K562 (cell line): ENCODE measurements at regions not wholly inside any gene's neighbourhood (a gene's known extent, or its start where the extent isn't known, plus 50 kb on each side); places are given as distances from the start of the nearest gene placed in this dataset.

Source experiments
- ARID2 ChIP-seq: fragments of 450-650 bp; IDR thresholded peaks from 2 replicates; pipeline ENCODE4 v1.6.1; 2017; ENCODE audit warnings: antibody characterized with exemption, mild to moderate bottlenecking
- BRF1 ChIP-seq: IDR thresholded peaks from 3 replicates; pipeline ENCODE4 v1.6.1; 2011; ENCODE audit warnings: borderline replicate concordance, mild to moderate bottlenecking; ENCODE audit not compliant: insufficient read length; ENCODE audit errors: extremely low read depth
- CC2D1A ChIP-seq: fragments of 450-650 bp; IDR thresholded peaks from 2 replicates; pipeline ENCODE4 v1.6.1; 2017; ENCODE audit warnings: mild to moderate bottlenecking
- CEBPB ChIP-seq: fragments of 450-650 bp; IDR thresholded peaks from 2 replicates; pipeline ENCODE4 v1.6.1; 2016; ENCODE audit warnings: missing genetic modification characterization, missing compliant biosample characterization
- FOXK2 ChIP-seq, 2 experiments: fragments of 450-650 bp; IDR thresholded peaks in 1 of 2; conservative IDR thresholded peaks in 1 of 2; 2 replicates each; pipeline ENCODE4 v1.6.1; 2016; ENCODE audit warnings: low read depth in 2 of 2, mild to moderate bottlenecking in 1 of 2
- GABPA ChIP-seq: fragments of 200-800 bp; sonication (Bioruptor generic); conservative IDR thresholded peaks from 2 replicates; pipeline ENCODE4 v1.6.1; 2016; ENCODE audit warnings: low read depth, missing genetic modification characterization, missing compliant biosample characterization
- ID3 ChIP-seq, 2 experiments: fragments of 250-450 bp in 1 of 2; fragments of 450-650 bp in 1 of 2; sonication (Bioruptor Pico) in 1 of 2; IDR thresholded peaks; 2 replicates each; pipeline versions ENCODE4 v1.6.1 to v1.8.0; 2016 to 2021; ENCODE audit warnings: mild to moderate bottlenecking in 2 of 2, moderate library complexity in 2 of 2, missing compliant biosample characterization in 1 of 2, missing genetic modification characterization in 1 of 2
- KHSRP ChIP-seq: fragments of 450-650 bp; IDR thresholded peaks from 2 replicates; pipeline ENCODE4 v1.6.1; 2017
- KLF16 ChIP-seq: IDR thresholded peaks from 2 replicates; pipeline ENCODE4 v1.6.1; 2016; ENCODE audit warnings: antibody characterized with exemption
- MAFF ChIP-seq: IDR thresholded peaks from 2 replicates; pipeline ENCODE4 v1.6.1; 2012; ENCODE audit warnings: low read length, improper control_type of control experiment
- MAFG ChIP-seq: fragments of 450-650 bp; conservative IDR thresholded peaks from 2 replicates; pipeline ENCODE4 v1.6.1; 2016; ENCODE audit warnings: missing genetic modification characterization, missing compliant biosample characterization
- MIER1 ChIP-seq: fragments of 450-650 bp; IDR thresholded peaks from 2 replicates; pipeline ENCODE4 v1.6.1; 2016; ENCODE audit warnings: antibody characterized with exemption, mild to moderate bottlenecking, low read depth
- MLLT1 ChIP-seq, 2 experiments: fragments of 450-650 bp; IDR thresholded peaks; 2 replicates each; pipeline ENCODE4 v1.6.1; 2016
- SAFB ChIP-seq: fragments of 200-400 bp; formaldehyde crosslinking; IDR thresholded peaks from 2 replicates; pipeline ENCODE4 v1.6.1; 2017; ENCODE audit warnings: low read depth, low read length, borderline replicate concordance
- SMARCA4 ChIP-seq: fragments of 450-650 bp; IDR thresholded peaks from 2 replicates; pipeline ENCODE4 v1.6.1; 2016
- SMC3 ChIP-seq: conservative IDR thresholded peaks from 2 replicates; pipeline ENCODE4 v1.6.1; 2011; ENCODE audit warnings: low read depth, low read length, improper control_type of control experiment; ENCODE audit not compliant: insufficient read depth
- SPI1 ChIP-seq: IDR thresholded peaks from 2 replicates; pipeline ENCODE4 v1.6.1; 2011; ENCODE audit warnings: low read depth, low read length, control low read depth, borderline replicate concordance
- SRF ChIP-seq, 2 experiments: fragments of 250-450, 450-650 bp in 1 of 2; sonication (Bioruptor Pico) in 1 of 2; sonication (generic) in 1 of 2; formaldehyde crosslinking; IDR thresholded peaks; 2 replicates each; pipeline versions ENCODE4 v1.5.0 to v1.5.1; 2020 to 2022; ENCODE audit warnings: mild to moderate bottlenecking in 1 of 2, missing genetic modification reagents in 1 of 2
- ZBTB17 ChIP-seq: fragments of 450-650 bp; formaldehyde crosslinking; IDR thresholded peaks from 2 replicates; pipeline ENCODE4 v1.4.0; 2020; ENCODE audit warnings: mild to moderate bottlenecking
- ZC3H11A ChIP-seq: IDR thresholded peaks from 2 replicates; pipeline ENCODE4 v1.6.1; 2012; ENCODE audit warnings: low read depth, low read length, improper control_type of control experiment
- ZNF174 ChIP-seq: fragments of 250-450 bp; sonication (Bioruptor Pico); IDR thresholded peaks from 2 replicates; pipeline ENCODE4 v1.4.0; 2020; ENCODE audit warnings: mild to moderate bottlenecking
- ZNF316 ChIP-seq: fragments of 450-650 bp; IDR thresholded peaks from 2 replicates; pipeline ENCODE4 v1.6.1; 2016
- TF ChIP-seq, protein P1 (sequence below), 2 experiments: IDR thresholded peaks; 2 replicates each; pipeline ENCODE4 v1.6.1; 2012; ENCODE audit warnings: improper control_type of control experiment in 2 of 2, low read depth in 2 of 2, low read length in 2 of 2, borderline replicate concordance in 1 of 2
- TF ChIP-seq, protein P2 (sequence below): sonication (generic); formaldehyde crosslinking; IDR thresholded peaks from 2 replicates; pipeline ENCODE4 v1.8.1; 2023; ENCODE audit warnings: mild to moderate bottlenecking, missing genetic modification reagents

- TF ChIP-seq, protein P1, sequence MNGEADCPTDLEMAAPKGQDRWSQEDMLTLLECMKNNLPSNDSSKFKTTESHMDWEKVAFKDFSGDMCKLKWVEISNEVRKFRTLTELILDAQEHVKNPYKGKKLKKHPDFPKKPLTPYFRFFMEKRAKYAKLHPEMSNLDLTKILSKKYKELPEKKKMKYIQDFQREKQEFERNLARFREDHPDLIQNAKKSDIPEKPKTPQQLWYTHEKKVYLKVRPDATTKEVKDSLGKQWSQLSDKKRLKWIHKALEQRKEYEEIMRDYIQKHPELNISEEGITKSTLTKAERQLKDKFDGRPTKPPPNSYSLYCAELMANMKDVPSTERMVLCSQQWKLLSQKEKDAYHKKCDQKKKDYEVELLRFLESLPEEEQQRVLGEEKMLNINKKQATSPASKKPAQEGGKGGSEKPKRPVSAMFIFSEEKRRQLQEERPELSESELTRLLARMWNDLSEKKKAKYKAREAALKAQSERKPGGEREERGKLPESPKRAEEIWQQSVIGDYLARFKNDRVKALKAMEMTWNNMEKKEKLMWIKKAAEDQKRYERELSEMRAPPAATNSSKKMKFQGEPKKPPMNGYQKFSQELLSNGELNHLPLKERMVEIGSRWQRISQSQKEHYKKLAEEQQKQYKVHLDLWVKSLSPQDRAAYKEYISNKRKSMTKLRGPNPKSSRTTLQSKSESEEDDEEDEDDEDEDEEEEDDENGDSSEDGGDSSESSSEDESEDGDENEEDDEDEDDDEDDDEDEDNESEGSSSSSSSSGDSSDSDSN (IDR thresholded peaks at IDR 0.05; ENCODE audit: borderline replicate concordance in 1 of 2, low read depth in 2 of 2, low read length in 2 of 2): 0 out of 4 replicates have a peak, but pooled peaks of 1 of the 2 experiments have one; percentile 23
- 0 out of 2 replicates have a peak, but pooled peaks have one; percentile 13 for TF ChIP-seq KLF16
- no peak for TF ChIP-seq KHSRP
- TF ChIP-seq SRF (CRISPR knock-in tag; IDR thresholded peaks at IDR 0.05): no peak
- TF ChIP-seq ZC3H11A: no peak
- TF ChIP-seq, protein P2, sequence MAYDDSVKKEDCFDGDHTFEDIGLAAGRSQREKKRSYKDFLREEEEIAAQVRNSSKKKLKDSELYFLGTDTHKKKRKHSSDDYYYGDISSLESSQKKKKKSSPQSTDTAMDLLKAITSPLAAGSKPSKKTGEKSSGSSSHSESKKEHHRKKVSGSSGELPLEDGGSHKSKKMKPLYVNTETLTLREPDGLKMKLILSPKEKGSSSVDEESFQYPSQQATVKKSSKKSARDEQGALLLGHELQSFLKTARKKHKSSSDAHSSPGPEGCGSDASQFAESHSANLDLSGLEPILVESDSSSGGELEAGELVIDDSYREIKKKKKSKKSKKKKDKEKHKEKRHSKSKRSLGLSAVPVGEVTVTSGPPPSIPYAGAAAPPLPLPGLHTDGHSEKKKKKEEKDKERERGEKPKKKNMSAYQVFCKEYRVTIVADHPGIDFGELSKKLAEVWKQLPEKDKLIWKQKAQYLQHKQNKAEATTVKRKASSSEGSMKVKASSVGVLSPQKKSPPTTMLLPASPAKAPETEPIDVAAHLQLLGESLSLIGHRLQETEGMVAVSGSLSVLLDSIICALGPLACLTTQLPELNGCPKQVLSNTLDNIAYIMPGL (CRISPR knock-in tag): no peak
- no peak for TF ChIP-seq FOXK2 (conservative IDR thresholded peaks at IDR 0.05 in 1 of 2, IDR thresholded peaks at IDR 0.05 in 1 of 2; ENCODE audit: low read depth in 2 of 2)
- TF ChIP-seq MAFG: peak; percentile 90
- no peak for TF ChIP-seq ID3 (CRISPR knock-in tag; IDR thresholded peaks at IDR 0.05)
- TF ChIP-seq ID3 (tag; IDR thresholded peaks at IDR 0.05): no peak
- TF ChIP-seq SMARCA4: no peak
- peak; percentile 94 for TF ChIP-seq ZNF316
- peak; percentile 81 for TF ChIP-seq MAFF
- TF ChIP-seq ZBTB17 (CRISPR knock-in tag): no peak
- TF ChIP-seq CEBPB (tag): peak; percentile 96
- no peak for TF ChIP-seq GABPA
- no peak for TF ChIP-seq ZNF174 (CRISPR knock-in tag)
- 0 out of 2 replicates have a peak, but pooled peaks have one; percentile 25 for TF ChIP-seq CC2D1A
- TF ChIP-seq MIER1: no peak
- no peak for TF ChIP-seq SAFB
- TF ChIP-seq BRF1: no peak
- 0 out of 2 replicates have a peak, but pooled peaks have one; percentile 34 for TF ChIP-seq ARID2
- no peak for TF ChIP-seq SPI1
- peak; percentile 83 for TF ChIP-seq SMC3
- no peak for TF ChIP-seq MLLT1 (IDR thresholded peaks at IDR 0.05)
Observed at GRCh38 chr9:105842023-105842644, 147.8 kb downstream of the TMEM38B start (continued).
